Tibial nerve (tissue), 4 donors: ENCODE measurements at regions not wholly inside any gene's neighbourhood (a gene's known extent, or its start where the extent isn't known, plus 50 kb on each side); places are given as distances from the start of the nearest gene placed in this dataset.

ENCODE experiments used
- DNase-seq, 2 donors: peaks; one replicate each; pipeline ENCODE4 v3.0.0-alpha.2; 2019; ENCODE audit warnings: low spot score in 2 of 2
- H3K27ac ChIP-seq, 4 donors: fragments of 200-600 bp; sonication (generic) in 3 of 4; one replicate each; pipeline ENCODE4 v1.5.1; 2017 to 2019; ENCODE audit warnings: mild to moderate bottlenecking in 1 of 4
- H3K27me3 ChIP-seq, 2 donors: fragments of 200-600 bp; sonication (generic) in 1 of 2; one replicate each; pipeline versions ENCODE4 v1.5.1 to v1.6.0; 2017 to 2019
- H3K36me3 ChIP-seq, 3 donors: fragments of 200-600 bp; sonication (generic); one replicate each; pipeline ENCODE4 v1.5.1; 2018 to 2019
- H3K4me1 ChIP-seq, 4 donors: fragments of 200-600 bp; sonication (generic) in 3 of 4; one replicate each; pipeline ENCODE4 v1.5.1; 2017 to 2019
- H3K4me3 ChIP-seq, 4 donors: fragments of 200-600 bp; sonication (generic) in 3 of 4; one replicate each; pipeline ENCODE4 v1.5.1; 2017 to 2019; ENCODE audit warnings: mild to moderate bottlenecking in 1 of 4, moderate library complexity in 1 of 4
- H3K9me3 ChIP-seq, 4 donors: fragments of 200-600 bp; sonication (generic) in 3 of 4; one replicate each; pipeline ENCODE4 v1.5.1; 2017 to 2019
- EP300 ChIP-seq, 2 donors: sonication (generic); formaldehyde crosslinking; IDR thresholded peaks; one replicate each; pipeline ENCODE4 v1.6.1; 2017; ENCODE audit warnings: antibody characterized with exemption in 2 of 2, mild to moderate bottlenecking in 1 of 2
- POLR2A ChIP-seq, 2 donors: fragments of 450-650 bp; IDR thresholded peaks; one replicate each; pipeline ENCODE4 v1.6.1; 2017; ENCODE audit warnings: antibody characterized with exemption in 2 of 2, mild to moderate bottlenecking in 2 of 2, moderate library complexity in 2 of 2
- WGBS, 2 donors: methylation state at CpG; one replicate each; pipeline ENCODE4 v1.1.5; 2018; 5-methylcytosine and 5-hydroxymethylcytosine counted together
- TF ChIP-seq, protein P1 (sequence below), 5 experiments: fragments of 200-600 bp in 3 of 5; fragments of 450-650 bp in 2 of 5; sonication (generic) in 3 of 5; IDR thresholded peaks; one replicate each; pipeline ENCODE4 v1.5.1; 2016 to 2019; ENCODE audit warnings: antibody characterized with exemption in 5 of 5, mild to moderate bottlenecking in 3 of 5, moderate library complexity in 2 of 5

DNA sequence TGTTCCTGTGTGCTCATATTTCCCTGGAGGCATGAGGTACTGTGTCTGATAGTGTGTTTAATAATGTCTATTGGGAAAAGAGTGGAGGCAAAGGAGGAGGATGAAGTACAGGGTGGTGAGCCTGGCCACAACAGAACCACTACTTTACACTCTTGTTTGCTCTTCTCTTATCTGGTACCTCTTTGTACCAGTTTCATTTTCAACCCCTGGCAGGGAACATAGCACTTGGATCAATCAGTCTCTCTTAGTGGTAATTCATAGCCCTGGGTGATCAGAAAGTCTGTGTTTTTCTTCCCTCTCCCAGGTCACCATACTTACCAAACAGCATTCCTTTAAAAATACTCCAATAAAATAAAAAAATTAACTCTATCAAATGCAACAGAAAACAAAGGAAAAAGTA is 105.4 kb downstream of the DMRT2 start:
- no peak for TF ChIP-seq EP300 (IDR thresholded peaks at IDR 0.05)
- TF ChIP-seq POLR2A (IDR thresholded peaks at IDR 0.05) = no peak
- TF ChIP-seq, protein P1, sequence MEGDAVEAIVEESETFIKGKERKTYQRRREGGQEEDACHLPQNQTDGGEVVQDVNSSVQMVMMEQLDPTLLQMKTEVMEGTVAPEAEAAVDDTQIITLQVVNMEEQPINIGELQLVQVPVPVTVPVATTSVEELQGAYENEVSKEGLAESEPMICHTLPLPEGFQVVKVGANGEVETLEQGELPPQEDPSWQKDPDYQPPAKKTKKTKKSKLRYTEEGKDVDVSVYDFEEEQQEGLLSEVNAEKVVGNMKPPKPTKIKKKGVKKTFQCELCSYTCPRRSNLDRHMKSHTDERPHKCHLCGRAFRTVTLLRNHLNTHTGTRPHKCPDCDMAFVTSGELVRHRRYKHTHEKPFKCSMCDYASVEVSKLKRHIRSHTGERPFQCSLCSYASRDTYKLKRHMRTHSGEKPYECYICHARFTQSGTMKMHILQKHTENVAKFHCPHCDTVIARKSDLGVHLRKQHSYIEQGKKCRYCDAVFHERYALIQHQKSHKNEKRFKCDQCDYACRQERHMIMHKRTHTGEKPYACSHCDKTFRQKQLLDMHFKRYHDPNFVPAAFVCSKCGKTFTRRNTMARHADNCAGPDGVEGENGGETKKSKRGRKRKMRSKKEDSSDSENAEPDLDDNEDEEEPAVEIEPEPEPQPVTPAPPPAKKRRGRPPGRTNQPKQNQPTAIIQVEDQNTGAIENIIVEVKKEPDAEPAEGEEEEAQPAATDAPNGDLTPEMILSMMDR (IDR thresholded peaks at IDR 0.05) = no peak
- H3K36me3 ChIP-seq = no peaks in the 10 kb centered on the region
- no peak for DNase-seq
- H3K27me3 ChIP-seq = no peaks in the 10 kb centered on the region
- no peak overlapping the region for H3K27ac ChIP-seq
- H3K4me3 ChIP-seq = no peak overlapping the region
- no peaks in the 10 kb centered on the region for H3K9me3 ChIP-seq
- no peaks in the 10 kb centered on the region for H3K4me1 ChIP-seq

- Histone ChIP-seq H3K4me3 (no peak overlapping the region), H3K36me3 (no peaks in the 10 kb centered on the region), H3K4me1 (no peaks in the 10 kb centered on the region), H3K9me3 (no peaks in the 10 kb centered on the region), H3K27me3 (no peaks in the 10 kb centered on the region), H3K27ac (no peak overlapping the region)
- DNase-seq = no peak
- 28 to 63% methylated on average over 4 of the region's 4 CpGs for WGBS, 2 donors
- TF ChIP-seq, protein P1 (IDR thresholded peaks at IDR 0.05) = no peak
- no peak for TF ChIP-seq POLR2A (IDR thresholded peaks at IDR 0.05)
Observed at GRCh38 chr9:1156794-1157550, 106.8 kb downstream of the DMRT2 start.

DNA sequence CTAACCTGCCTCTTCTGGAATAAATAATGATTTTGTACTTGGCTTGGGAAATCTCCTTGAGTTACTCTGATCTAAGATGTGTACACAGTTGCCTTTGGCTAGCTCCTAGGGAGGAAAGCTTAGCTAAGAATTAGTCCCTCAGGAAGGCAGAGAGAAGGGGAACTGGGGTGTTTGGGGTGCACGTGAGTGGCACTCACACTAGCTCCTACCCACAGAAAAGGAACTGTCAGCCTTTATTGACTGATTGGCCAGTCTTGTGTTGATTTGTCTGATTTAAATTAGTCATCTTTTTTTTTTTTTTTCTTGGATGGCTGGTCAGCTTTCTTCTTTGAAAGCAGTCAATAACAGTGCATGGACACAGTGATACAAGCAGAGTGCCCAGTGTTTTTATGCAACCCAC is 107.7 kb downstream of the DMRT2 start:
- no peaks in the 10 kb centered on the region for H3K27me3 ChIP-seq
- H3K4me1 ChIP-seq = no peaks in the 10 kb centered on the region
- no peaks in the 10 kb centered on the region for H3K9me3 ChIP-seq
- WGBS, 2 donors = 68 to 70% methylated on average over 1 of the region's 1 CpG
- H3K27ac ChIP-seq = no peak overlapping the region
- no peak overlapping the region for H3K4me3 ChIP-seq
- no peak for TF ChIP-seq POLR2A (IDR thresholded peaks at IDR 0.05)
- TF ChIP-seq, protein P1 (IDR thresholded peaks at IDR 0.05) = no peak
- TF ChIP-seq EP300 (IDR thresholded peaks at IDR 0.05) = no peak
- H3K36me3 ChIP-seq = no peaks in the 10 kb centered on the region
- no peak for DNase-seq

DNA sequence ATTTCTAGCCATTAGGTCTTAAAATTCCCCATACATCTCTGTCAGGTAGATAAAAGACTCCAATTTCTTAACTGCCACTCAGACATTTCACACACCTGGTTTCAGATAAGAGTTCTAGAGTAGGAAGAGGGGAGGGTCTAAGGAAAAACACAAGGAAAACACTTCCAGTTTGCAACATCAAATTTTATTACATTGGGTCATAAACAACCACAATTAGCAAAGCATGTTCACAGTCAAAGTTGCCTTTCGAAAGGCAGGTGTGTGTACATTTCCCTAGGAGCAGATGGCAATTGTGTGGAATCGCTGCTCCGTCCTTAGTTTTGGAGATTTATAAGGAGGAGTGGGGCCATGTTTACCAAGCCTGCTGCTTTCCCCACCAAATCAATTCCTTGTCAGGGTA is 120.8 kb downstream of the DMRT2 start:
- WGBS, 2 donors = 65 to 71% methylated on average over 3 of the region's 3 CpGs
- H3K4me3 ChIP-seq = no peak overlapping the region
- peaks cover 0 to 26% (median 0%) of the 10 kb centered on the region in 4 donors for H3K9me3 ChIP-seq
- H3K36me3 ChIP-seq = no peaks in the 10 kb centered on the region
- H3K27me3 ChIP-seq = no peaks in the 10 kb centered on the region
- no peak for DNase-seq
- H3K4me1 ChIP-seq = no peaks in the 10 kb centered on the region
- no peak overlapping the region for H3K27ac ChIP-seq
- no peak for TF ChIP-seq EP300 (IDR thresholded peaks at IDR 0.05)
- TF ChIP-seq POLR2A (IDR thresholded peaks at IDR 0.05) = no peak
- TF ChIP-seq, protein P1 (IDR thresholded peaks at IDR 0.05) = no peak

GRCh38 chr9:1171546-1171945 is 121.4 kb downstream of the DMRT2 start:
- no peaks in the 10 kb centered on the region for H3K36me3 ChIP-seq
- 60 to 63% methylated on average over 5 of the region's 5 CpGs for WGBS, 2 donors
- H3K9me3 ChIP-seq = peaks cover 0 to 26% (median 0%) of the 10 kb centered on the region in 4 donors
- no peak overlapping the region for H3K27ac ChIP-seq
- no peaks in the 10 kb centered on the region for H3K4me1 ChIP-seq
- DNase-seq = no peak
- no peaks in the 10 kb centered on the region for H3K27me3 ChIP-seq
- TF ChIP-seq POLR2A (IDR thresholded peaks at IDR 0.05) (no peak), EP300 (IDR thresholded peaks at IDR 0.05) (no peak)
- TF ChIP-seq, protein P1 (IDR thresholded peaks at IDR 0.05) = no peak
- H3K4me3 ChIP-seq = no peak overlapping the region
